ENCODE measurements at regions not wholly inside any gene's neighbourhood (a gene's known extent, or its start where the extent isn't known, plus 50 kb on each side); places are given as distances from the start of the nearest gene placed in this dataset.

- TF ChIP-seq POLR2A (IDR thresholded peaks at IDR 0.05) (no peak), CTCF (IDR thresholded peaks at IDR 0.05) (no peak)
- Histone ChIP-seq H3K4me3 (no peak overlapping the region), H3K36me3 (replicated peaks in 1 of 2) (no peaks in the 10 kb centered on the region), H3K9me3 (replicated peaks in 1 of 3) (no peaks in the 10 kb centered on the region), H3K27me3 (no peaks in the 10 kb centered on the region), H3K27ac (no peak overlapping the region), H3K4me1 (replicated peaks in 1 of 2) (no peaks in the 10 kb centered on the region)
- intact Hi-C loops (cut with DNase I): no loop called here
- no peak for DNase-seq
- whole genome bisulfite sequencing, 4 donors: 69 to 76% (median 73%) methylated on average over 10 of the region's 10 CpGs
These were observed 779.0 kb upstream of the FLRT2 start for GRCh38 chr14:84750763-84751554.

- no peak for TF ChIP-seq POLR2A (IDR thresholded peaks at IDR 0.05)
- TF ChIP-seq CTCF (IDR thresholded peaks at IDR 0.05): no peak
- DNase-seq: no peak
- Histone ChIP-seq H3K9me3 (replicated peaks in 1 of 3) (no peaks in the 10 kb centered on the region), H3K4me3 (no peak overlapping the region), H3K27ac (no peak overlapping the region), H3K27me3 (no peaks in the 10 kb centered on the region), H3K36me3 (replicated peaks in 1 of 2) (no peaks in the 10 kb centered on the region), H3K4me1 (replicated peaks in 1 of 2) (no peaks in the 10 kb centered on the region)
- intact Hi-C loops (cut with DNase I): no loop called here
- 67 to 85% (median 77%) methylated on average over 3 of the region's 3 CpGs for WGBS, 4 donors
These were observed 778.2 kb upstream of the FLRT2 start for GRCh38 chr14:84751745-84752144.

- no peak for TF ChIP-seq POLR2A (IDR thresholded peaks at IDR 0.05)
- TF ChIP-seq CTCF (IDR thresholded peaks at IDR 0.05): no peak
- intact Hi-C loops (cut with DNase I): no loop called here
- no peaks in the 10 kb centered on the region for H3K27me3 ChIP-seq
- no peak overlapping the region for H3K27ac ChIP-seq
- 31 to 49% (median 41%) methylated on average over 5 of the region's 5 CpGs for WGBS, 4 donors
- H3K4me3 ChIP-seq: no peak overlapping the region
- no peaks in the 10 kb centered on the region for H3K36me3 ChIP-seq (replicated peaks in 1 of 2)
- H3K4me1 ChIP-seq (replicated peaks in 1 of 2): no peaks in the 10 kb centered on the region
- H3K9me3 ChIP-seq (replicated peaks in 1 of 3): no peaks in the 10 kb centered on the region
- DNase-seq: no peak
These were observed 769.3 kb upstream of the FLRT2 start for GRCh38 chr14:84760489-84761126.

GRCh38 chr14:84767434-84767833 lies 762.5 kb upstream of the FLRT2 start:
- Histone ChIP-seq H3K27ac (no peak overlapping the region), H3K4me1 (replicated peaks in 1 of 2) (no peaks in the 10 kb centered on the region), H3K27me3 (no peaks in the 10 kb centered on the region), H3K9me3 (replicated peaks in 1 of 3) (no peaks in the 10 kb centered on the region), H3K4me3 (no peak overlapping the region), H3K36me3 (replicated peaks in 1 of 2) (no peaks in the 10 kb centered on the region)
- WGBS, 4 donors: 90 to 93% (median 92%) methylated on average over 5 of the region's 5 CpGs
- TF ChIP-seq CTCF (IDR thresholded peaks at IDR 0.05) (no peak), POLR2A (IDR thresholded peaks at IDR 0.05) (no peak)
- intact Hi-C loops (cut with DNase I): no loop called here
- DNase-seq: no peak
